Neural cell (in vitro differentiated cells): ENCODE measurements at regions not wholly inside any gene's neighbourhood (a gene's known extent, or its start where the extent isn't known, plus 50 kb on each side); places are given as distances from the start of the nearest gene placed in this dataset.

Experiments used
- CTCF ChIP-seq: fragments of 450-650 bp; IDR thresholded peaks from 2 replicates; pipeline ENCODE4 v1.5.1; 2014; ENCODE audit warnings: antibody characterized with exemption, mild to moderate bottlenecking, moderate library complexity; ENCODE audit not compliant: poor library complexity, severe bottlenecking
- EP300 ChIP-seq: fragments of 450-650 bp; conservative IDR thresholded peaks from 2 replicates; pipeline ENCODE4 v1.6.1; 2014; ENCODE audit warnings: antibody characterized with exemption, mild to moderate bottlenecking, moderate library complexity; ENCODE audit not compliant: poor library complexity, severe bottlenecking
- TAF1 ChIP-seq: IDR thresholded peaks from 2 replicates; pipeline ENCODE4 v1.6.1; 2012; ENCODE audit warnings: low read depth

- TF ChIP-seq EP300, result no peak
- TF ChIP-seq CTCF, result no peak
- no peak for TF ChIP-seq TAF1
Measured at GRCh38 chr2:150946831-150947230, 314.8 kb downstream of the RBM43 start.
